H54 (cell line): ENCODE measurements at regions not wholly inside any gene's neighbourhood (a gene's known extent, or its start where the extent isn't known, plus 50 kb on each side); places are given as distances from the start of the nearest gene placed in this dataset.
"Not testable (repeated sequence)": the region's sequence is repeated elsewhere in the genome, so short reads cannot be mapped to it uniquely, and the experiment has no call there.

Experiments used
- DNase-seq: peaks from one replicate; pipeline ENCODE4 v3.0.0; 2011; ENCODE audit warnings: low spot score, mixed read lengths; ENCODE audit not compliant: insufficient read length
- FAIRE-seq: peaks from 3 replicates; lab custom pipeline; 2011; peaks lifted over from hg19 to GRCh38; lab: Jason Lieb, UNC
- POLR2A ChIP-seq: IDR thresholded peaks from 2 replicates; pipeline ENCODE4 v1.6.1; 2011; ENCODE audit warnings: low read depth, mild to moderate bottlenecking, low read length

DNA sequence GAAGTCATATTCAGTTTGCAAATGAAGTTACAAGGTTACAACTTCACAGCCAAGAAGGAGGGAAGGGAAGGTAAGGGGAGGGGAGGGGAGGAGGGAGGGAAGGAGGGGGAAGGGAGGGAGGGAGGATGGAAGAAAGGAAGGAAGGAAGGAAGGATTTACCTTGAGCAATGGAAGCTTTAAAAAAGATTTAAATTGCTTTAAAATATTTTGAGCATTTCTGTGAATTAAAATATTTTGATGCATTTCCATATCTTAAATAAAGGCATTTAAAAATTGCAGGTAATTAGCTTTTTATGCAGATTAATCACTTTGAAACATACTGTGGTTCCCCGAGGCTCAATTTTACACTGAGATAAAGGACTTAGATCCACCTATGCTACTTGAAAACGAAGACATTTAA, 618.0 kb downstream of the TFAP2A start:
- no peak for TF ChIP-seq POLR2A
- DNase-seq = no peak
- no peak for FAIRE-seq

DNA sequence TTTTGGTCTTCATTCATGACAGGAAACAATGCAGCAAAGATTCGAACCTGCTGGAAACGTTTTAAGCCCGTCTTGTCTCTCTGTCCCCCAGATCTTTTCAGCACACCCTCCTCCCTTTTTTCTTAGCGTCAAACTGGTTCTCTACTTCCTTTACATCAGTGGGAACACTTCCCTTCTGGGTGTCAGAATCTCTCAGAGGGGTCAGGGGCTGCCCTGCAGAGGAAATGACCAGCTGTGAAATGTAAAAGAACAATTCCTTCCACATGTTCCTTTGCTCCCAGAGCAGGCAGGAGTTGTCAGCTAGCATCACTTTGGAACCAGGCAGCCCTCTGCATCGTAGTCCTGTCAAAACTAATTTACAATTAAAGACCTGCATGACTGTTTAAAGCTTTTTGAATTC, 619.0 kb downstream of the TFAP2A start:
- TF ChIP-seq POLR2A = no peak
- no peak for DNase-seq
- FAIRE-seq = no peak

GRCh38 chr6:9789201-9789600, 625.7 kb downstream of the TFAP2A start:
- TF ChIP-seq POLR2A = no peak
- no peak for DNase-seq
- no peak for FAIRE-seq

- no peak for TF ChIP-seq POLR2A
- DNase-seq (no peak), FAIRE-seq (no peak)
These were observed 630.1 kb downstream of the TFAP2A start for GRCh38 chr6:9784786-9785185.

DNA sequence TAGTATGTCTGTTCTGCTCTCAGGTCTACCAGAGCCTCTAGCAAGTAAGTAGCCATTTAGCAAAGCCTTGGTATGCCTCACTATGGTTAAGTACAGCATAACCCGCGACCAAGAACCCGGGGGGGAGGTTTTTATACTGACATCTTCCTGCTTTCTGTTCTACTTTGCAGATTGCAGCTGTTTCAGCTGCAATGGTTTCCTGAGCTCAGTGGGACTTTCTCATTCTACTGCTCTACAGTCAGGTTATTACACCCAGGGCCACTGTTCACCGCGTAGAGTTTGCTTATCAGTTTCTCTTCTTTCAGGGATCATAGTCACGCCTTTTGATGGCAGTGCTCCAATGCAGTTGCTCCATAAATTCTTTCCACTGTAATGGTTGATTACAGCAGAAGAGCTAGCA, 631.3 kb downstream of the TFAP2A start:
- DNase-seq (no peak), FAIRE-seq (no peak)
- TF ChIP-seq POLR2A = no peak

DNA sequence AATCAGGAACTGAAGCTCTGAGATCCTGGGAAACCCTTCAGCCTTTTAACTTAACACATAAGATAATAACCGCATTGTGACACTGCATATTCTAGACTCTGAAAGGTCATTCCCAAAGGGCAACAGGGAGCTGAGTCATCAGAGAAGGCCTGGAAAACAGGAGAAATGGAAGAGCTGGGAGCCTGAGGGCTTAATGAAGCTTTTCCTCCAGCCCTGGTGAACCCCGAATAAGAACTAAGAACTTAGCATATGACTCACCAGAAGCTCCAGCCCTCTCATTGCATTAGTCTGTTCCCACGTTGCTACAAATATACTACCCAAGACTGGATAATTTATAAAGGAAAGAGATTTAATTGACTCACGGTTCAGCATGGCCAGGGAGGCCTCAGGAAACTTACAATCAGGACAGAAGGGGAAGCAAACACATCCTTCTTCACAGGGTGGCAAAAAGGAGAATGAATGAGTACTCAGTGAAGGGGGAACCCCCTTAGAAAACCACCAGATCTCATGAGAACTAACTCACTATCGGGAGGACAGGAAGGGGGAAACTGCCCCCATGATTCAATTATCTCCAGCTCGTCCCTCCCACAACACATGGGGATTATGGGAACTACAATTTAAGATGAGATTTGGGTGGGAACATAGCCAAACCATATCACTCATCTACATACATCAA, 648.5 kb downstream of the TFAP2A start:
- peak; percentile 96 for FAIRE-seq
- no peak for TF ChIP-seq POLR2A
- peak; percentile 33 for DNase-seq

- DNase-seq (no peak), FAIRE-seq (no peak)
- TF ChIP-seq POLR2A = no peak
These were observed 653.7 kb downstream of the TFAP2A start for GRCh38 chr6:9761220-9761619.

DNA sequence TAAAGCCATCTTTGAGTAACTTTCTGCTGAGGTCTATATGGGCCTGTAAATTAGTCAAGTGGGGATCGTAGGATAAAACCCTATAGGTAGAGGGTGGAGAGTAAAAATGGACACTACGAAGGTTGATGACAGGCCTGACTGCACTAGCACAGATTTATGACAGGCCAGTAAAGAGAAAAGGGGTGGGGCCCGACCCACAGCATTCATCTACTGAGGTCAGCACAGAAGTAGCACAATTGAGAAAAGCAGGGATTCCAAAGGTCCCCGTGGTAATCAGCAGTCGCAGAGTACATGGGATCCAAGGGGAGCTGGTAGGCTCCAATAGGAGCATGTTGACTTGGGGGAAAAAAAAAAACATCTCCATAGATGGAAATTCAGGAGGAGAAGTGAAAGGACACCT, 660.4 kb downstream of the TFAP2A start:
- DNase-seq = no peak
- no peak for FAIRE-seq
- no peak for TF ChIP-seq POLR2A

GRCh38 chr6:9745966-9746365, 668.9 kb downstream of the TFAP2A start:
- FAIRE-seq (peak; percentile 38), DNase-seq (no peak)
- no peak for TF ChIP-seq POLR2A

DNA sequence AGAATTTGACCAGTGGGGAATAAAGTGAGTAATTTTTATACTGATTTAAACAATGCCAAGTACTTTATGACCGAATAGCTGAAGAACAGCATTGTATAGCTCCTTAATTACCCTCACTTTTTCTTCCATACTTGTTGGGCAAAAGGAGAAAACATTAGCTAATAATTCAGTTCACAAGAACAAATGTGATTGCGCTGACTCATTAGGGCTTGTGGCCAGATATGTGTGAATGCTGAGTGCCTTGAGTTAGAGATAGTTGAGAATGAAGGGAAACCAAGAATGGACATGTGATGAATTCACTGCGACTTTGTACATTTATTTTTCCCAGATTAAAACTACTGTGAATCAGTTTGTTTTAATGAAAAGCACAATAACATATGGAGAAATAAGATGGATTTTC, 669.4 kb downstream of the TFAP2A start:
- TF ChIP-seq POLR2A = no peak
- DNase-seq (no peak), FAIRE-seq (no peak)

DNA sequence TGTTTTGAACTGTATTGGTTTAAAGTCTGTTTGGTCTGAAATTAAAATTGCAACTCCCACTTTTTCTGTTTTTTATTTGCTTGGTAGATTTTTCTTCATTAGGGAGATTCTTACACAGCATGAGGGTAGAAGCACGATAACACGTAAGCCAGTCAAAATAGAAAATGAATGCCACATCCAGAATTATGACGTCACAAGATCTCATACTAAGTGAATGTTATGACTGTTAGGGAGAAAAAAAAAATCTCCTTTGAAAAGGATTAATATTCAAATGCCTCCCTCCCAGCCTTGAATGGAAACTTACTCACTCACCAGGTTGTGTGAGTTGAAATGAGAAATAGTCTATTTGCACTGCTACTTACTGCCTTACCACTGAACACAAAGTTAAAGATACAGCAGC, 670.8 kb downstream of the TFAP2A start:
- FAIRE-seq (no peak), DNase-seq (no peak)
- no peak for TF ChIP-seq POLR2A

- no peak for TF ChIP-seq POLR2A
- FAIRE-seq = no peak
- no peak for DNase-seq
These were observed 682.8 kb downstream of the TFAP2A start for GRCh38 chr6:9732056-9732455.

DNA sequence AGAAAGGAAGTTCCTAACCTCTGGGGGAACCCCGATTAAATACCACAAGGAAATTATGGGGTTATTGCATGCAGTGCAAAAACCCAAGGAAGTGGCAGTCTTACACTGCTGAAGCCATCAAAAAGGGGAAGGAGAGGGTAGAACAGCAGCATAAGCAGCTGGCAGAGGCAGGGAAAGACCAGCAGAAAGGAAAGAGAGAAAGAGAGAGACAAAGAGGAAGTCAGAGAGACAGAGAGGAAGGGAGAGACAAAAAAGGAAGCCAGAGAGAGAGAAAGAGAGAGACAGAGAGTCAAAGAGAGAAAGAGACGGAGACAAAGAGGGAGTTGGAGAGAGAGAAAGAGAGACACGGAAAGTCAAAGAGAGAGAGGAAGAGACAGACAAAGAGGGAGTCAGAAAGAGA, 689.1 kb downstream of the TFAP2A start:
- FAIRE-seq, DNase-seq: not testable (repeated sequence)

DNA sequence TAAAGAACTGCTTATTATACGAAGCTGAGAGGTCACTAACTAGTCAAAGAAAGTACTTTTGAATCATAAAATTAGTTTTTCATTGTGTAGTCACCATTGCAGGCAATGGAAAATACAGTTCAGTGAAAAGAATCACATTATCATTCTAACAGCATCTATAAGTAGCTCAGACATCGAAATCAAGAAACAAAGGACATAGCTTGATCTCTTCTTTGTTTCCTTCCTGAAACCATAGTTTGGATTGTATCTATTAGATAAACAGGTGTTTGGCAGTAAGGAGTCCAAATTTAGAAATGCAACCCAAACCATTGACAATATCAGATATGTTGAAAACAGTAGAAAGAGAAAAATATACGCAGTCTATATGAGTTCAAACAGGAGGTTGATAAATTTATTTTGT, 697.3 kb downstream of the TFAP2A start:
- no peak for DNase-seq
- no peak for TF ChIP-seq POLR2A
- no peak for FAIRE-seq

GRCh38 chr6:9711365-9711764, 703.5 kb downstream of the TFAP2A start:
- FAIRE-seq = no peak
- TF ChIP-seq POLR2A = no peak
- DNase-seq = no peak

DNA sequence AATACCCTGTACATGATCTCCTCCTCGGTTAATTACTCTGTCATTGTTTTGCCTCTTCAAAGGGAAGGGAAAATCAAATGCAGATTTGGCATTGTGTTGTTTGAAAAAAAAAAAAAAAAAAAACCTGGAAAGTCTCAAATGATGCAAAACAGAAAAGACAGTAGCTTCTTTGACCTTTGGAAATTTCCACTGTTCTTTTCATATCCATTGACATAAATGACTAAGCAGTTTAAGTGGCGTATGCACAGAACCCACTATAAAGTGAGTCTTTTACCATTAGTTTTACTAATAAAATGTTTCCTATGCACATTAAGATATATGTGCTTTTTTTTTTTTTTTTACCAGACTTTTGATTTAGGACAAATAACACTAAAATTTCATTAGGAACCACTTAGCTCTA, 704.3 kb downstream of the TFAP2A start:
- FAIRE-seq (no peak), DNase-seq (no peak)
- TF ChIP-seq POLR2A = no peak

DNA sequence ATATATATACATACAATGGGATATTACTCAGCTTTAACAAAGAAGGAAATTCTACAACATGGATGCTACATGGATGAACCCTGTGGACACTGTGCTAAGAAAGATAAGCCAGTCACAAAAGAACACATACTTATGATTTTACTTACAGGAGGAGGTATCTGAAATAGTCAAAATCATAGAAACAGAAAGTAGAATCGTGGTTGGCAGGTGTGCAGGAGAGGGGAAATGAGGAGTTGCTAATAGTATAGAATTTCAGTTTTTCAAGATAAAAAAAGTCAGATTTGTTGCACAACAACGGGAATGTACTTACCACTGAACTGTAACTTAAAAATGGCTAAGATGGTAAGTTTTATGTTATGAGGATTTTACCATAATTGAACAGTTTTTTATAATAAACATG, 706.3 kb downstream of the TFAP2A start:
- DNase-seq (no peak), FAIRE-seq (no peak)
- TF ChIP-seq POLR2A = no peak
